GM23338 (cell line): ENCODE measurements at regions not wholly inside any gene's neighbourhood (a gene's known extent, or its start where the extent isn't known, plus 50 kb on each side); places are given as distances from the start of the nearest gene placed in this dataset.

ENCODE experiments used
- ATAC-seq: fragments of 200-7000 bp; cut with Tn5 transposase; 3 replicates; pipeline ENCODE4 v1.9.1; 2020
- DNase-seq: peaks from one replicate; pipeline ENCODE4 v3.0.0-alpha.2; 2015; ENCODE audit warnings: low spot score
- H2AFZ ChIP-seq: fragments of 200-600 bp; sonication (generic); 2 replicates; pipeline ENCODE4 v1.8.0; 2016; ENCODE audit warnings: antibody characterized with exemption, mild to moderate bottlenecking, moderate library complexity
- H3F3A ChIP-seq: fragments of 200-600 bp; sonication (generic); replicated peaks from 2 replicates; pipeline ENCODE4 v1.8.0; 2017; ENCODE audit warnings: antibody characterized with exemption, mixed run types, low read depth
- H3K27ac ChIP-seq: fragments of 200-600 bp; sonication (generic); 2 replicates; pipeline ENCODE4 v1.6.1; 2016; ENCODE audit warnings: low read depth
- H3K27me3 ChIP-seq: fragments of 200-600 bp; sonication (generic); 2 replicates; pipeline ENCODE4 v1.8.0; 2016; ENCODE audit warnings: mild to moderate bottlenecking, mixed run types, moderate library complexity; ENCODE audit not compliant: insufficient read depth
- H3K36me3 ChIP-seq: fragments of 200-600 bp; sonication (generic); 2 replicates; pipeline ENCODE4 v1.8.0; 2016; ENCODE audit warnings: mild to moderate bottlenecking; ENCODE audit not compliant: insufficient read depth
- H3K4me1 ChIP-seq: fragments of 200-600 bp; sonication (generic); 2 replicates; pipeline ENCODE4 v1.8.0; 2016; ENCODE audit warnings: mild to moderate bottlenecking, moderate library complexity; ENCODE audit not compliant: insufficient read depth
- H3K4me2 ChIP-seq: fragments of 200-600 bp; sonication (generic); 2 replicates; pipeline ENCODE4 v1.7.1; 2017; ENCODE audit warnings: mixed run types
- H3K4me3 ChIP-seq: fragments of 200-600 bp; sonication (generic); 2 replicates; pipeline ENCODE4 v1.6.1; 2016; ENCODE audit warnings: mixed run types
- H3K79me2 ChIP-seq: fragments of 200-600 bp; sonication (generic); replicated peaks from 2 replicates; pipeline ENCODE4 v1.8.0; 2017; ENCODE audit warnings: mild to moderate bottlenecking; ENCODE audit not compliant: insufficient read depth
- H3K9me2 ChIP-seq: fragments of 200-600 bp; sonication (generic); 2 replicates; pipeline ENCODE4 v1.8.0; 2017; ENCODE audit not compliant: insufficient read depth
- H4K20me1 ChIP-seq: fragments of 200-600 bp; sonication (generic); replicated peaks from 2 replicates; pipeline ENCODE4 v1.8.0; 2017; ENCODE audit warnings: mild to moderate bottlenecking; ENCODE audit not compliant: insufficient read depth
- H3K27ac Mint-ChIP-seq: 2 replicates; pipeline ENCODE4 v1.8.0; 2020; ENCODE audit warnings: inconsistent platforms, mild to moderate bottlenecking, moderate library complexity, mixed read lengths
- H3K27me3 Mint-ChIP-seq: 3 replicates; pipeline ENCODE4 v1.8.0; 2022; ENCODE audit warnings: low read depth, mild to moderate bottlenecking, moderate library complexity, mixed read lengths, inconsistent platforms; ENCODE audit not compliant: insufficient read depth, poor library complexity
- H3K36me3 Mint-ChIP-seq: 3 replicates; pipeline ENCODE4 v1.8.0; 2021; ENCODE audit warnings: low read depth, mild to moderate bottlenecking, inconsistent platforms, moderate library complexity, mixed read lengths
- H3K4me1 Mint-ChIP-seq: 3 replicates; pipeline ENCODE4 v1.8.0; 2020; ENCODE audit warnings: mild to moderate bottlenecking, inconsistent platforms, mixed read lengths
- H3K4me3 Mint-ChIP-seq: 3 replicates; pipeline ENCODE4 v1.8.0; 2021; ENCODE audit warnings: moderate library complexity, mild to moderate bottlenecking, inconsistent platforms, mixed read lengths
- H3K9me3 Mint-ChIP-seq: 3 replicates; pipeline ENCODE4 v1.8.0; 2020; ENCODE audit warnings: moderate library complexity, mild to moderate bottlenecking, inconsistent platforms, mixed read lengths
- ZNF114 ChIP-seq: fragments of 250-450 bp; sonication (Bioruptor Pico); IDR thresholded peaks from 2 replicates; pipeline ENCODE4 v1.5.0; 2020; ENCODE audit warnings: mild to moderate bottlenecking, moderate library complexity
- ZNF331 ChIP-seq: fragments of 250-450 bp; sonication (Bioruptor Pico); IDR thresholded peaks from 2 replicates; pipeline ENCODE4 v1.5.0; 2020; ENCODE audit warnings: low read depth, mild to moderate bottlenecking, moderate library complexity
- ZNF462 ChIP-seq: fragments of 250-450 bp; sonication (Bioruptor Pico); IDR thresholded peaks from 2 replicates; pipeline ENCODE4 v1.5.0; 2020; ENCODE audit warnings: mild to moderate bottlenecking, moderate library complexity
- TF ChIP-seq, protein P1 (sequence below): IDR thresholded peaks from one replicate; pipeline ENCODE4 v1.6.1; 2018; ENCODE audit warnings: antibody characterized with exemption; ENCODE audit not compliant: unreplicated experiment

GRCh38 chr4:26217961-26218676 lies 102.7 kb upstream of the RBPJ start:
- ATAC-seq (no peak), DNase-seq (no peak)
- no peaks in the 10 kb centered on the region for H3K36me3 Mint-ChIP-seq
- peak overlapping the region; percentile 91 for H2AFZ ChIP-seq
- no peak overlapping the region for H3K27ac Mint-ChIP-seq
- no peaks in the 10 kb centered on the region for H3F3A ChIP-seq
- H3K4me1 Mint-ChIP-seq, result 0 out of 3 replicates have a peak, but pooled peaks cover 2% of the 10 kb centered on the region
- no peaks in the 10 kb centered on the region for H3K4me1 ChIP-seq
- peaks cover 2% of the 10 kb centered on the region for H3K27me3 Mint-ChIP-seq
- no peaks in the 10 kb centered on the region for H3K36me3 ChIP-seq
- H4K20me1 ChIP-seq, result no peaks in the 10 kb centered on the region
- TF ChIP-seq ZNF114 (CRISPR knock-in tag) (no peak), ZNF331 (CRISPR knock-in tag) (no peak), ZNF462 (CRISPR knock-in tag) (no peak)
- TF ChIP-seq, protein P1, sequence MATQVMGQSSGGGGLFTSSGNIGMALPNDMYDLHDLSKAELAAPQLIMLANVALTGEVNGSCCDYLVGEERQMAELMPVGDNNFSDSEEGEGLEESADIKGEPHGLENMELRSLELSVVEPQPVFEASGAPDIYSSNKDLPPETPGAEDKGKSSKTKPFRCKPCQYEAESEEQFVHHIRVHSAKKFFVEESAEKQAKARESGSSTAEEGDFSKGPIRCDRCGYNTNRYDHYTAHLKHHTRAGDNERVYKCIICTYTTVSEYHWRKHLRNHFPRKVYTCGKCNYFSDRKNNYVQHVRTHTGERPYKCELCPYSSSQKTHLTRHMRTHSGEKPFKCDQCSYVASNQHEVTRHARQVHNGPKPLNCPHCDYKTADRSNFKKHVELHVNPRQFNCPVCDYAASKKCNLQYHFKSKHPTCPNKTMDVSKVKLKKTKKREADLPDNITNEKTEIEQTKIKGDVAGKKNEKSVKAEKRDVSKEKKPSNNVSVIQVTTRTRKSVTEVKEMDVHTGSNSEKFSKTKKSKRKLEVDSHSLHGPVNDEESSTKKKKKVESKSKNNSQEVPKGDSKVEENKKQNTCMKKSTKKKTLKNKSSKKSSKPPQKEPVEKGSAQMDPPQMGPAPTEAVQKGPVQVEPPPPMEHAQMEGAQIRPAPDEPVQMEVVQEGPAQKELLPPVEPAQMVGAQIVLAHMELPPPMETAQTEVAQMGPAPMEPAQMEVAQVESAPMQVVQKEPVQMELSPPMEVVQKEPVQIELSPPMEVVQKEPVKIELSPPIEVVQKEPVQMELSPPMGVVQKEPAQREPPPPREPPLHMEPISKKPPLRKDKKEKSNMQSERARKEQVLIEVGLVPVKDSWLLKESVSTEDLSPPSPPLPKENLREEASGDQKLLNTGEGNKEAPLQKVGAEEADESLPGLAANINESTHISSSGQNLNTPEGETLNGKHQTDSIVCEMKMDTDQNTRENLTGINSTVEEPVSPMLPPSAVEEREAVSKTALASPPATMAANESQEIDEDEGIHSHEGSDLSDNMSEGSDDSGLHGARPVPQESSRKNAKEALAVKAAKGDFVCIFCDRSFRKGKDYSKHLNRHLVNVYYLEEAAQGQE, result no peak
- no peak overlapping the region for H3K27ac ChIP-seq
- no peak overlapping the region for H3K4me3 ChIP-seq
- H3K79me2 ChIP-seq, result no peaks in the 10 kb centered on the region
- no peak overlapping the region for H3K4me2 ChIP-seq
- peaks cover 2% of the 10 kb centered on the region; the same call in 1 of the 3 replicates for H3K9me3 Mint-ChIP-seq
- H3K4me3 Mint-ChIP-seq, result no peak overlapping the region
- no peaks in the 10 kb centered on the region for H3K27me3 ChIP-seq
- H3K9me2 ChIP-seq, result 0 out of 2 replicates have a peak, but pooled peaks cover 8% of the 10 kb centered on the region
